NCI-H1417 treated with DMSO at 0.1 percent for 48 hours (cell line): ENCODE measurements at regions not wholly inside any gene's neighbourhood (a gene's known extent, or its start where the extent isn't known, plus 50 kb on each side); places are given as distances from the start of the nearest gene placed in this dataset.
A peak's percentile ranks its signal among the peaks of the same experiment; 100 is the strongest.

Experiments
- DNase-seq: peaks from one replicate; lab custom pipeline; 2025; lab: John Stamatoyannopoulos, UW

- no peak for DNase-seq
These were observed 146.3 kb upstream of the TWIST2 start for GRCh38 chr2:238701341-238702206.

GRCh38 chr2:238702276-238703052, 145.4 kb upstream of the TWIST2 start:
- no peak for DNase-seq

GRCh38 chr2:238703053-238703415, 144.9 kb upstream of the TWIST2 start:
- no peak for DNase-seq

GRCh38 chr2:238703436-238703835, 144.4 kb upstream of the TWIST2 start:
- no peak for DNase-seq

GRCh38 chr2:238704471-238705225, 143.2 kb upstream of the TWIST2 start:
- DNase-seq = no peak

- no peak for DNase-seq
These were observed 141.7 kb upstream of the TWIST2 start for GRCh38 chr2:238706163-238706562.

GRCh38 chr2:238706673-238707072, 141.2 kb upstream of the TWIST2 start:
- DNase-seq = no peak

GRCh38 chr2:238709325-238710025, 138.4 kb upstream of the TWIST2 start:
- DNase-seq = no peak

- no peak for DNase-seq
These were observed 137.7 kb upstream of the TWIST2 start for GRCh38 chr2:238710032-238710735.

- DNase-seq = no peak
These were observed 137.1 kb upstream of the TWIST2 start for GRCh38 chr2:238710787-238711186.

GRCh38 chr2:238711346-238711745, 136.5 kb upstream of the TWIST2 start:
- DNase-seq = no peak

GRCh38 chr2:238712011-238712410, 135.9 kb upstream of the TWIST2 start:
- no peak for DNase-seq

- no peak for DNase-seq
These were observed 134.6 kb upstream of the TWIST2 start for GRCh38 chr2:238713198-238713826.

GRCh38 chr2:238714038-238714528, 133.8 kb upstream of the TWIST2 start:
- no peak for DNase-seq

- no peak for DNase-seq
These were observed 131.7 kb upstream of the TWIST2 start for GRCh38 chr2:238716171-238716570.

- DNase-seq = no peak
These were observed 131.3 kb upstream of the TWIST2 start for GRCh38 chr2:238716585-238716984.

- DNase-seq = no peak
These were observed 130.8 kb upstream of the TWIST2 start for GRCh38 chr2:238717084-238717483.

- DNase-seq = no peak
These were observed 128.2 kb upstream of the TWIST2 start for GRCh38 chr2:238719641-238720040.

GRCh38 chr2:238720232-238720672, 127.6 kb upstream of the TWIST2 start:
- DNase-seq = peak; percentile 0

- DNase-seq = no peak
These were observed 125.7 kb upstream of the TWIST2 start for GRCh38 chr2:238722181-238722580.

- no peak for DNase-seq
These were observed 125.0 kb upstream of the TWIST2 start for GRCh38 chr2:238722883-238723282.
